Stimulated activated naive CD8-positive, alpha-beta T cell treated with anti-CD3 and anti-CD28 coated beads, Interleukin-15, amount 100 ng/mL, for 72 hours (primary cell): ENCODE measurements at regions not wholly inside any gene's neighbourhood (a gene's known extent, or its start where the extent isn't known, plus 50 kb on each side); places are given as distances from the start of the nearest gene placed in this dataset.

Source experiments
- ATAC-seq: fragments of 150-1000 bp; cut with Tn5 transposase; 2 replicates; pipeline ENCODE4 v1.10.0; 2021; ENCODE audit warnings: mild to moderate bottlenecking, moderate library complexity
- DNase-seq, 2 donors: peaks; one replicate each; pipeline ENCODE4 v3.0.0; 2021 to 2022
- H3K27ac Mint-ChIP-seq, 2 donors: one replicate each; pipeline ENCODE4 v1.8.0; 2022; ENCODE audit warnings: mild to moderate bottlenecking in 2 of 2, mixed read lengths in 2 of 2, moderate library complexity in 2 of 2
- H3K27me3 Mint-ChIP-seq: one replicate; pipeline ENCODE4 v1.8.0; 2022; ENCODE audit warnings: mixed read lengths
- H3K4me1 Mint-ChIP-seq: one replicate; pipeline ENCODE4 v1.8.0; 2022; ENCODE audit warnings: mild to moderate bottlenecking, mixed read lengths
- H3K4me3 Mint-ChIP-seq, 2 donors: one replicate each; pipeline ENCODE4 v1.8.0; 2022; ENCODE audit warnings: mild to moderate bottlenecking in 2 of 2, mixed read lengths in 2 of 2, moderate library complexity in 1 of 2
- H3K9me3 Mint-ChIP-seq, 2 donors: one replicate each; pipeline ENCODE4 v1.8.0; 2022; ENCODE audit warnings: mixed read lengths in 2 of 2

DNA sequence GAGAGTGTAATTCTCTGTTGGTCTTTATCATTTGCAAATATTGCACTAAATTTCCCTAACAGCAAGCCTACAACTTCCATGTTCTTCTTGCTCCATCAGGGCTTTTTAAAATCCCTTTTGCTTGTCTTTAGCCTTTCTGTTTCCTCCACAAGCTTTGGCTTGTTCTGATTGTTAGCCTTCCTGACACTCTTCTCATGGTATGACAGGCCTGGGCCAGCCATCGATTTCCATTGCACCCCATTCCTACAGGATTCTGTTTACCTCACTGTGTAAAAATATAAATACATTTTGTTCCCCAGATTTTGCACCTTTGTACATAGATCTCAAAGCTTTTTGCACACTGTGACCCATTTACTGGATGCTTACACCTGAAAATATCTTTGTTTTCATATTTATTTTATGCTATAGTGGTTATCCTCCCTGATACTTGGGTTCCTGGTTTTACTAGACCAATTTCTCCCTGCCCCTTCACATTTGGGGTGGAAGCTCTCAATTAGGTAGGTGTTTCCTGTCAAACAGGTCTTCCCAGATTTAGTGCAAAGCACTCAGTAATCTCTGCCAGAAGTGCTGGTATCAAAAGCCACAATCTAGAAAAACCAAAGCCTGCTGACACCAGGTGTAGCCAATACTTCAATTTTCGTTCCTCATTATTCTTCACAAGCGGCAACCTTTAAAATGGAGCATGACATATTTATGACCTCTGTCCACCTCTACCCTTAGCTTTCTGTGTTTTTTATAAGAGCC lies 57.9 kb upstream of the PPP2R3A start:
- Mint-ChIP-seq H3K27me3 (peaks cover 15% of the 10 kb centered on the region), H3K27ac (no peak overlapping the region), H3K4me1 (no peaks in the 10 kb centered on the region), H3K9me3 (no peaks in the 10 kb centered on the region), H3K4me3 (no peak overlapping the region)
- ATAC-seq = no peak
- no peak for DNase-seq

DNA sequence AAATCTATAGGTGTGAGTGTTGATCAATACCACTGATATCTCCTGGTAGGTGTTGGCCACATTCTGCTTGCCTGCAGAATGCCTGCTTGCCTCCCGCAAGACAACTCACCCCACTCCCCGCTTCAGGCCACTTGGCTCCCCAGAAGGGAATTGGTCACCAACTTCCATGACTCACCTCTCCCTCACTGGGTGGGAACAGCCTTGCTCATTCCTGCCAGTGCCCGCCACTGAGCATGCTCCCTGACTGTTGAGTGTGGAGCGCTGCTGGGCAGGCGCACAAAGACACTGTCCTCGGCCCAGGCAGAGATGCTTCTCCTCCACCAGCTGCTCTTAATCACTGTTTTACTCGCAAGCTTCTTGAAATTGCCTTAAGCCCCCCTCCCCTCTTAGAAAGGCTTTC lies 57.3 kb upstream of the PPP2R3A start:
- Mint-ChIP-seq H3K27me3 (peaks cover 15% of the 10 kb centered on the region), H3K9me3 (no peaks in the 10 kb centered on the region), H3K27ac (peak overlapping the region in 1 of 2 donors; percentile 68), H3K4me3 (no peak overlapping the region), H3K4me1 (no peaks in the 10 kb centered on the region)
- no peak for DNase-seq
- no peak for ATAC-seq

DNA sequence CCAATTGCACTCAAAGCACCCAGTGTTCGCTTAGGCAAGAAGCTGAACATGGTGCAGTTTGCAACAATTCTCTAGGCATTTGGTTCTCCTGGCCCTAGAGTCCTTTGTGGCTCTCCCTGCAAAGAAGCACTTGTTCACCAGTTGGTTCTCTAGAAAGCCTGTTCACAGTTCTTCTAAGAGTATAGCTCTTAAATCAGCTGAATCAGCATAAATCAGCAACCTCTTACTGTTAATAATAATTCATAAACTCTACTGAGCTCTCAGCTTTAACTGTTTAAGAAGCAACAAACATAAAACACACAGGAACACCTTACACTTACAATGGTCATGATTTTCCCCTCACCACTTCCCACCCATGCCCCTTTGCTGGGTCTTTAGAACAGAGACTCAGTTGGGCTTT lies 56.8 kb upstream of the PPP2R3A start:
- DNase-seq (no peak), ATAC-seq (no peak)
- no peak overlapping the region for H3K4me3 Mint-ChIP-seq
- no peaks in the 10 kb centered on the region for H3K9me3 Mint-ChIP-seq
- H3K4me1 Mint-ChIP-seq = no peaks in the 10 kb centered on the region
- peaks cover 12% of the 10 kb centered on the region for H3K27me3 Mint-ChIP-seq
- no peak overlapping the region for H3K27ac Mint-ChIP-seq

DNA sequence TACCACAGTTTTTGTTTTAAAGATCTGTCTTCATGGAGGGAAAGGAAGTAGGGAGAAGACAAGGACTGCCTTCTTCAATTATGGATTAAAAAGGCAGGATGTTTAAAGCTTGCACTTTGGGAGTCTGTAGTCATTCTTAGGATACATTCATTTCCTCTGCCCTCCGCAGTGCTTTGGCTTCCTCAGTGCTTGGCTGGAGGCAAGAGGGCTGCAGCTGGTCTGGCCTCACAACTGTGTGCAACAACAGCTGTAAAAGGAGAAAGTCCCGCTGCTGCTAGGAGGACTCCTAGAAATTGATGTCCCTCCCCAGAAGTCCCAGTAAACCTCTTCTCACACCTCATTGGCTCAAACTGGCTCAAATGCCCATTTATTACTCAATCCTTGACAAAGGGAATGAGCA lies 54.4 kb upstream of the PPP2R3A start:
- Mint-ChIP-seq H3K4me3 (no peak overlapping the region), H3K27ac (no peak overlapping the region), H3K4me1 (no peaks in the 10 kb centered on the region), H3K9me3 (no peaks in the 10 kb centered on the region), H3K27me3 (no peaks in the 10 kb centered on the region)
- DNase-seq (no peak), ATAC-seq (no peak)

GRCh38 chr3:135915206-135915605 lies 50.3 kb upstream of the PPP2R3A start:
- H3K4me3 Mint-ChIP-seq = no peak overlapping the region

More at GRCh38 chr3:135915206-135915605, 50.3 kb upstream of the PPP2R3A start:
- Mint-ChIP-seq H3K27me3 (peaks cover 9% of the 10 kb centered on the region), H3K9me3 (no peaks in the 10 kb centered on the region), H3K4me1 (no peaks in the 10 kb centered on the region), H3K27ac (no peak overlapping the region)
- DNase-seq = no peak
- no peak for ATAC-seq
